Trophoblast cell (in vitro differentiated cells and primary cell): ENCODE measurements at regions not wholly inside any gene's neighbourhood (a gene's known extent, or its start where the extent isn't known, plus 50 kb on each side); places are given as distances from the start of the nearest gene placed in this dataset.

Experiments used
- DNase-seq, 2 donors: peaks; one replicate each; pipeline ENCODE4 v3.0.0-alpha.2; 2016
- H2AFZ ChIP-seq: 2 replicates; pipeline ENCODE4 v1.6.1; 2013; ENCODE audit warnings: low read length, moderate library complexity, mild to moderate bottlenecking; ENCODE audit not compliant: insufficient read depth, poor library complexity
- H2AK5ac ChIP-seq: 2 replicates; pipeline ENCODE4 v1.6.1; 2013; ENCODE audit warnings: mild to moderate bottlenecking, low read length
- H2BK120ac ChIP-seq: 2 replicates; pipeline ENCODE4 v1.6.1; 2013; ENCODE audit warnings: low read length, mild to moderate bottlenecking, moderate library complexity; ENCODE audit not compliant: insufficient read depth, poor library complexity
- H2BK12ac ChIP-seq: 2 replicates; pipeline ENCODE4 v1.6.1; 2013; ENCODE audit warnings: mild to moderate bottlenecking, low read length, moderate library complexity
- H2BK5ac ChIP-seq: 2 replicates; pipeline ENCODE4 v1.6.1; 2013; ENCODE audit warnings: low read length, low read depth, moderate library complexity, mild to moderate bottlenecking; ENCODE audit not compliant: poor library complexity
- H3K14ac ChIP-seq: 2 replicates; pipeline ENCODE4 v1.6.1; 2013; ENCODE audit warnings: mild to moderate bottlenecking, low read length
- H3K18ac ChIP-seq: 2 replicates; pipeline ENCODE4 v1.6.1; 2013; ENCODE audit warnings: mild to moderate bottlenecking, low read length
- H3K23ac ChIP-seq: 2 replicates; pipeline ENCODE4 v1.6.1; 2013; ENCODE audit warnings: low read length
- H3K27ac ChIP-seq: 2 replicates; pipeline ENCODE4 v1.5.1; 2013; ENCODE audit warnings: low read depth, mild to moderate bottlenecking, inconsistent platforms, low read length, moderate library complexity
- H3K27me3 ChIP-seq: 2 replicates; pipeline ENCODE4 v1.6.1; 2013; ENCODE audit warnings: inconsistent platforms, mild to moderate bottlenecking, low read length, moderate library complexity; ENCODE audit not compliant: insufficient read depth
- H3K36me3 ChIP-seq, 2 experiments: 1 replicate in 1 of 2; 2 replicates in 1 of 2; pipeline ENCODE4 v1.6.1; 2013; ENCODE audit warnings: low read length in 2 of 2, mild to moderate bottlenecking in 2 of 2, moderate library complexity in 1 of 2; ENCODE audit not compliant: insufficient read depth in 2 of 2, control insufficient read depth in 1 of 2
- H3K4ac ChIP-seq: 2 replicates; pipeline ENCODE4 v1.6.1; 2013; ENCODE audit warnings: low read depth, mild to moderate bottlenecking, low read length, moderate library complexity
- H3K4me1 ChIP-seq, 2 experiments: 1 replicate in 1 of 2; 2 replicates in 1 of 2; pipeline ENCODE4 v1.6.1; 2013; ENCODE audit warnings: low read length in 2 of 2, mild to moderate bottlenecking in 2 of 2, moderate library complexity in 1 of 2; ENCODE audit not compliant: insufficient read depth in 2 of 2, control insufficient read depth in 1 of 2
- H3K4me2 ChIP-seq: 2 replicates; pipeline ENCODE4 v1.6.1; 2013; ENCODE audit warnings: inconsistent platforms, mild to moderate bottlenecking, low read length, moderate library complexity
- H3K4me3 ChIP-seq: 2 replicates; pipeline ENCODE4 v1.5.1; 2013; ENCODE audit warnings: mild to moderate bottlenecking, low read depth, low read length, inconsistent platforms
- H3K79me1 ChIP-seq: one replicate; pipeline ENCODE4 v1.6.1; 2013; ENCODE audit warnings: low read length
- H3K79me2 ChIP-seq: 2 replicates; pipeline ENCODE4 v1.6.1; 2013; ENCODE audit warnings: low read length, mild to moderate bottlenecking; ENCODE audit not compliant: control insufficient read depth, insufficient read depth, poor library complexity
- H3K9ac ChIP-seq: 2 replicates; pipeline ENCODE4 v1.6.1; 2013; ENCODE audit warnings: mild to moderate bottlenecking, low read length
- H3K9me3 ChIP-seq: 2 replicates; pipeline ENCODE4 v1.6.1; 2013; ENCODE audit warnings: low read depth, mild to moderate bottlenecking, control low read depth, inconsistent platforms, low read length; ENCODE audit not compliant: insufficient read depth
- H4K12ac ChIP-seq: 2 replicates; pipeline ENCODE4 v1.6.1; 2013; ENCODE audit warnings: low read depth, mild to moderate bottlenecking, low read length, moderate library complexity
- H4K8ac ChIP-seq: 2 replicates; pipeline ENCODE4 v1.6.1; 2013; ENCODE audit warnings: low read depth, mild to moderate bottlenecking, low read length, moderate library complexity
- H4K91ac ChIP-seq: one replicate; pipeline ENCODE4 v1.6.1; 2013; ENCODE audit warnings: low read depth, mild to moderate bottlenecking, low read length, moderate library complexity
- WGBS: extraction: QIAGEN DNeasy Blood & Tissue Kit; methylation state at CpG from one replicate; pipeline ENCODE4 v1.1.7; 2013; ENCODE audit warnings: missing lambda C conversion rate; ENCODE audit not compliant: insufficient read length, insufficient coverage; ENCODE audit errors: extremely low coverage; 5-methylcytosine and 5-hydroxymethylcytosine counted together

GRCh38 chr2:198702796-198703195, 754.9 kb downstream of the SATB2 start:
- no peak overlapping the region for H3K4me2 ChIP-seq
- H3K14ac ChIP-seq: no peak overlapping the region
- H2AK5ac ChIP-seq: no peak overlapping the region
- H3K18ac ChIP-seq: no peak overlapping the region
- no peak for DNase-seq
- H3K36me3 ChIP-seq: no peaks in the 10 kb centered on the region
- H4K12ac ChIP-seq: no peak overlapping the region
- H3K27ac ChIP-seq: no peak overlapping the region
- H3K79me2 ChIP-seq: no peaks in the 10 kb centered on the region
- H2BK12ac ChIP-seq: no peak overlapping the region
- no peak overlapping the region for H3K4me3 ChIP-seq
- no peak overlapping the region for H4K8ac ChIP-seq
- no peak overlapping the region for H2AFZ ChIP-seq
- no peaks in the 10 kb centered on the region for H3K27me3 ChIP-seq
- H3K4me1 ChIP-seq: no peaks in the 10 kb centered on the region
- no peak overlapping the region for H3K9ac ChIP-seq
- H2BK120ac ChIP-seq: no peak overlapping the region
- no peaks in the 10 kb centered on the region for H3K79me1 ChIP-seq
- H3K23ac ChIP-seq: no peak overlapping the region
- no peak overlapping the region for H4K91ac ChIP-seq
- H3K9me3 ChIP-seq: no peaks in the 10 kb centered on the region
- H2BK5ac ChIP-seq: no peak overlapping the region
- H3K4ac ChIP-seq: no peak overlapping the region

GRCh38 chr2:198701481-198701880, 756.3 kb downstream of the SATB2 start:
- Histone ChIP-seq H3K27ac (no peak overlapping the region), H3K79me2 (no peaks in the 10 kb centered on the region), H3K9me3 (no peaks in the 10 kb centered on the region), H4K8ac (no peak overlapping the region), H3K36me3 (no peaks in the 10 kb centered on the region), H2AFZ (no peak overlapping the region), H2BK120ac (no peak overlapping the region), H3K4ac (no peak overlapping the region), H3K4me3 (no peak overlapping the region), H2AK5ac (no peak overlapping the region), H3K14ac (no peak overlapping the region), H2BK12ac (no peak overlapping the region), H3K79me1 (no peaks in the 10 kb centered on the region), H3K4me1 (no peaks in the 10 kb centered on the region), H3K27me3 (no peaks in the 10 kb centered on the region), H3K9ac (no peak overlapping the region), H3K23ac (no peak overlapping the region), H4K91ac (no peak overlapping the region), H2BK5ac (no peak overlapping the region), H4K12ac (no peak overlapping the region), H3K4me2 (no peak overlapping the region), H3K18ac (no peak overlapping the region)
- DNase-seq: no peak
- WGBS: no CpG with 5 or more reads among the region's 1 CpG

- WGBS: no CpG with 5 or more reads among the region's 1 CpG
- Histone ChIP-seq H3K4me2 (no peak overlapping the region), H3K4ac (no peak overlapping the region), H3K79me1 (no peaks in the 10 kb centered on the region), H3K18ac (no peak overlapping the region), H3K9me3 (no peaks in the 10 kb centered on the region), H2BK12ac (no peak overlapping the region), H3K9ac (no peak overlapping the region), H3K79me2 (no peaks in the 10 kb centered on the region), H2BK120ac (no peak overlapping the region), H3K23ac (no peak overlapping the region), H4K8ac (no peak overlapping the region), H2AK5ac (no peak overlapping the region), H3K27me3 (no peaks in the 10 kb centered on the region), H3K4me3 (no peak overlapping the region), H3K27ac (no peak overlapping the region), H3K14ac (no peak overlapping the region), H2AFZ (no peak overlapping the region), H2BK5ac (no peak overlapping the region), H4K91ac (no peak overlapping the region), H3K36me3 (no peaks in the 10 kb centered on the region), H4K12ac (no peak overlapping the region), H3K4me1 (no peaks in the 10 kb centered on the region)
- DNase-seq: no peak
Measured at GRCh38 chr2:198700319-198700718, 757.4 kb downstream of the SATB2 start.

- Histone ChIP-seq H3K27me3 (no peaks in the 10 kb centered on the region), H3K79me2 (no peaks in the 10 kb centered on the region), H2AFZ (no peak overlapping the region), H3K27ac (no peak overlapping the region), H3K4me1 (no peaks in the 10 kb centered on the region), H3K23ac (no peak overlapping the region), H3K9ac (no peak overlapping the region), H2BK12ac (no peak overlapping the region), H3K79me1 (no peaks in the 10 kb centered on the region), H3K4ac (no peak overlapping the region), H2BK120ac (no peak overlapping the region), H3K18ac (no peak overlapping the region), H3K9me3 (no peaks in the 10 kb centered on the region), H4K8ac (no peak overlapping the region), H3K4me3 (no peak overlapping the region), H4K12ac (no peak overlapping the region), H3K14ac (no peak overlapping the region), H4K91ac (no peak overlapping the region), H3K4me2 (no peak overlapping the region), H2AK5ac (no peak overlapping the region), H2BK5ac (no peak overlapping the region), H3K36me3 (no peaks in the 10 kb centered on the region)
- no peak for DNase-seq
Measured at GRCh38 chr2:198698230-198698629, 759.5 kb downstream of the SATB2 start.

- Histone ChIP-seq H4K91ac (no peak overlapping the region), H2AK5ac (no peak overlapping the region), H2BK120ac (no peak overlapping the region), H3K27ac (no peak overlapping the region), H3K4me1 (no peaks in the 10 kb centered on the region), H3K4me3 (no peak overlapping the region), H3K18ac (no peak overlapping the region), H2BK12ac (no peak overlapping the region), H3K9me3 (no peaks in the 10 kb centered on the region), H3K23ac (no peak overlapping the region), H3K79me1 (no peaks in the 10 kb centered on the region), H3K4me2 (no peak overlapping the region), H4K12ac (no peak overlapping the region), H3K27me3 (no peaks in the 10 kb centered on the region), H3K9ac (no peak overlapping the region), H3K79me2 (no peaks in the 10 kb centered on the region), H2AFZ (no peak overlapping the region), H2BK5ac (no peak overlapping the region), H3K4ac (no peak overlapping the region), H3K36me3 (no peaks in the 10 kb centered on the region), H3K14ac (no peak overlapping the region), H4K8ac (no peak overlapping the region)
- no peak for DNase-seq
Measured at GRCh38 chr2:198697794-198698193, 759.9 kb downstream of the SATB2 start.
